ENCODE measurements at regions not wholly inside any gene's neighbourhood (a gene's known extent, or its start where the extent isn't known, plus 50 kb on each side); places are given as distances from the start of the nearest gene placed in this dataset.
"Not testable (repeated sequence)": the region's sequence is repeated elsewhere in the genome, so short reads cannot be mapped to it uniquely, and the experiment has no call there.

GRCh38 chr10:7026818-7027217 is 384.0 kb downstream of the SFMBT2 start:
- DNase-seq: no peak

- no peak for DNase-seq
Observed at GRCh38 chr10:7025296-7025695, 385.5 kb downstream of the SFMBT2 start.

DNA sequence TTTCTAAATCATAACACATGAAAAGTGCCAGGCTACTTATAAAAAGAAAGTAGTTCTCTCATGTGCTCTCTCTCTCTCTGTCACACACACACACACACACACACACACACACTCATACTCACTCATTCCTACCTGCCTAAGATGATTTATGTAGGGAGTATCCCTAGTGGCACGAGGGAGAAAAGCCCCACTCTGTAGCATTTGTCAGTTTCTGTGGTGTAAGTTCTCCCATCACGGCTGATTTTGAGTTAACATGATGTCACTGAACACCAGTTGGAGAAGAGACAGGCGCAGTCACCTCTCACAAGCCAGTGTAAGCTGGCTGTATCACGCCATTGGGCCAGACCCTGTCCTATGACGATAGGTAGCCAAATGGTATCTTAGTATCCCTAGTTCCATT is 395.4 kb downstream of the SFMBT2 start:
- no peak for DNase-seq

- no peak for DNase-seq
Observed at GRCh38 chr10:7014721-7015120, 396.1 kb downstream of the SFMBT2 start.

DNA sequence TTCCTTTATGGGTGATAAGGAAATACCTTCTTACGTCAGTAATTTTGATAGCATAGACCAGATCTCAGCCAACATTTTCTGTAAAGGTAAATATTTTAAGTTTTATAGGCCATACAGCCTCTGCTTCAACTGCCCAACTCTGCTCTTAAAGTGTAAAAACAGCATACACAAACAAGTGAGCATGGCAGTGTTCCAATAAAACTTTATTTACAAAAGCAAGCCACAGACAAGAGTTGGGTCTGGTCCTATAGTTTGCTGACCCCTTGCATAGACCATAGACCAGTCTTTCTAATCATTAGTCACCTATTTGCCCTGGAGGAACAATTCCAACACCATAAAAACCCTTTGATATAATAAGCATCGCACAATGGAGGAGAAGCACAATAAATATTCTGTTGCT is 398.8 kb downstream of the SFMBT2 start:
- no peak for DNase-seq

DNA sequence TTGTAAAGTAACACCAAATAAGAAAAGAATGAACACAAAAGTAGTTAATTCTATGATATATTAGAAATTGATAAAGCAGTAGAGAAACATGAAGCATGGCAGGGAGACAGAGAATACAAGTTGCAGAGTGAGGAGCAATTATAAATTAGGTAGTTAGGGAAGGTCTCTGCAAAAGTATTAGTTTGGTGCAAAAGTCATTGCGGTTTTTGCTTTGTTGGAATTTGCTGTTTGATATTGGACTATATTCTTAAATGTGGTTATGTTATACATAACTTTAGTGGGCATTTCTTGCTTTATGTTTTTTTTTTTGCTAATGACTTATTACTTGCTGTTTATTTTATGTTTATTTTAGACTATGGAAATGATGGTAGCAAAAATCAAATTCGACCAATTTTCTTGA is 402.2 kb downstream of the SFMBT2 start:
- no peak for DNase-seq

DNA sequence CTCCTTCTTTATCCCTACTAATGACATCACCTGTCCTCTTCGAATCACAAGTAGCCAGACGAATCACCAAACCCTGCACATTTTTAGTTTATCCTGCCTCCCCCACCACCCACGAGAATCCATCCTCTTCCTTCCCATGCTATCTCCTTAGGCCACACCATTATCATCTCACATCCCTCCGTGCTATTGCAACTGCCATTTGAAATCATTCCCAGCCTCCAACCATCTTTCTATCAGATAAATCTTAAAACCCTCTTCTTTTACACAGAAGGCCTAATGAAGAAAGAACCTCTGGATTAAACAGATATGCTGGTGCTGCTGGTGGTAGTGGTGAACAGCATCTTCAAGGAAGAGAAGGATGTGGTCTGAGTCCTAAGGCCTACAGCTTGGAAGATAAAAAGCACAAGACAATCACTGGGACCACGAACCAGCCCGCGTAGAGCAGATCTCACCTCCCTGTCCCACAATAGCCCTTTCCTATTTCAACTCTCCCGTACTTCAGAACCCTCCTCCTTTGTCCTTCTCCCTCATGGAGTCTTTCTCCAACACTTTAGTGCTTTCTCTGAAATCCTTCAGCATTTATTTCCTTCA is 403.1 kb downstream of the SFMBT2 start:
- no peak for DNase-seq

DNA sequence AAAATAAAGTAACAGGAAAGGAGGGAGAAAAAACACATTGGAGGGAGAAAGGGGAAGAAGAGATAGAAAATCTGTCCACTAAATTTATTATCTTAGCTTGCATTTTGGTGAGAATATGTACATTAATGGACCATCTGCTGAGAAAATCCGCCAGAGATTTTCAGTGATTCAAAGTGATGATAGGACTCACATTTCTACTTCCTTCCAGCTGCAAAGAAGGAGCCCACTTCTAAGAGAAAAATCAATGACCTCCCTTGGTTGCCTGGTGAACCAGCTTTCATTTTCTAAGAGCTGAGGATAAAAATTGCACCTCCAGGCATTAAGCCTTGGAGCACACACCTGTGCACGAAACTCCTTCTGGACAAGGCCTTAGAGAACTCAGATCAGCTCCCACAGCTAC is 404.3 kb downstream of the SFMBT2 start:
- no peak for DNase-seq

DNA sequence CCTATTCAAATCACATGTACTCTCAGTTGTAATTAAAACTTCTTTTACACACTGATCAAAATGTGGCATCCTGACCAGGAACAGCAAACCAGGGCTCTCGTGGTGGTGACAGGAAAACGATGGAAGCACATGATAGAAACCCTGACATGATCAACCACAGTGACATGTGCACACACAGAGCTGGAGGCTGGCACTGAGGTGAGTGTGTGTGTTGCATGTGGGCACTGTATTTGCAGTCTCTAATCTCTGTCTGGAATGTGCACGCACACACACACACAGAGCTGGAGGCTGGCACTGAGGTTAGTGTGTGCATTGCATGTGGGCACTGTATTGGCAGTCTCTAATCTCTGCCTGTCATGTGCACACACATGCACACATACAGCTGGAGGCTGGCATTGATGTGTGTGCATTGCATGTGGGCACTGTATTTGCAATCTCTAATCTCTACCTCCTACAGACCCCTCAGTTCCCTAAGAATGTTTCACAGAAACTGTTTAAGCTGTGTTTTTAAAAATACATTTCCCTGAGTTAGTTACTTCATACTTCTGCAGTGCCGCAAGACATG is 406.9 kb downstream of the SFMBT2 start:
- no peak for DNase-seq

DNA sequence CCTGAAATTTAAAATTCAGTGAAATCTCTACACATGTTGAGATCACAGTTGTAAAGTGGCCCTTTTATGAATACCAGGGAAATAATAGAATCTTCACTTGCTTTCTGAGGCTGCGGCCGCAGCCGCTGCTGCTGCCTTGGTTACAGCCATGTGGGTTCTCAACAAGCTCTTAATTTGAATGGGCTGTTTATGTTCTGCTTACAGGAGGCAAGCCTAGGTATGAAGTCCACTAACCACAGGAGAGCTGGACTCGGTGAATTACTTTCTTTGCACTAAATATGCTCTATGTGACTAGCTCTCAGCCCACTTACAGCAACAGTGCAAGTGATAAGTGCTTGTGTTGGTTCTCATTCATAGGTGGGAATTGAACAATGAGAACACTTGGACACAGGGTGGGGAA is 410.8 kb downstream of the SFMBT2 start:
- DNase-seq: no peak

GRCh38 chr10:6999232-6999925 is 411.5 kb downstream of the SFMBT2 start:
- DNase-seq: no peak

- DNase-seq: no peak
Observed at GRCh38 chr10:6997509-6997908, 413.3 kb downstream of the SFMBT2 start.

DNA sequence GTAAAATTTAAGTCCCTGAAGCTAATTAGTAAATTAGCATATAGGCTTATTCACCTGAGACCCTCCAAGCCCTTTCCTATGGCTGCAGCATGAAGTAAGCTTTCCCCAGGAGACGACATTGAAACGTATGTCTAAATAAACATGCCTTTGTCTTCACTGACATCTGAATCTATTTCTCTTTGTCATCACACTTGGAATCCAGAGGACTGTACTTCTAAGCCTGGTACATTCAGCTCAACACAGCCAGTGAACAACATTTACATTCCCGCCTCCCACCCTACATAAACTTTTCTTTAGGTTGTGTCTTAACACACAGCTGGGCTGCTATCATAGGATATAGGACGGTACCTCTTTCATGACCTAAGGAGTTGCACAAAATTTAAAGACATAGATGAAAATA is 414.4 kb downstream of the SFMBT2 start:
- DNase-seq: no peak

DNA sequence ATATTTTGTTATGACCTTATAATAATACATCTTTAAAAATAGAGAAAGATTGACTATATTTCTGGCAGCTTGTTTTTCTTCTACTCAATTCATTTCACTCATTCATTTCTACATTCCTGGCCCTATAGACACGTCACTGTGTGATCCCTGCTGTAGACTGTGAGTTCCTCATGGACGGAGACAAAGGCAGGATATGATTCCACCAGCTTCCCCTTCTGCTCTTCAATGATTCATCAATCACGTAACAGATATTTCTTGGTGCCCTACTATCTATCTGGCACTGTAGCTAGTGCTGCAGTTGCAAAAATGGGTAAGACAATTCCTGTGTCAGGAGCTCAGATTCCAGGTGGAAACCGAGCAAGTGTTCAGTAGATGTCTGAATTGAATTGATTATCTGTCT is 415.0 kb downstream of the SFMBT2 start:
- peak; percentile 55 for DNase-seq

DNA sequence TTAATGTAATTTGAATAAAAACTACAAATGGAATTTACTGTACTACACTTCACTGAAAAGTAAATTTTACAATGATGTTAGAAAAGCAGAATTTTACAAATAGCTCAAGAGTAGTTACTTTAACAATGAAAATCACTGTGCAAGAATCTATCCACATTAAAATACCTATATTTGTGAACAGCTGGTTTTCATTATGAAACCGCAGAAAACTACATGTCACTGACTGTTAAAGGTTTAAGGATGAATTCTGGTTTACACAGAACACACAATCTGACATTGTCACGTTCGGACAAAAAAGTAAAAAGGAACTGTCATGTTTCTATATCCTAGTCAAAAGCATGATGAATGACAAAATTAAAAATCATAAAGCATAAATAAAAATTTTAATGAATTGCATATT is 415.3 kb upstream of the PRKCQ start:
- DNase-seq: no peak

- peak; percentile 32 for DNase-seq
Observed at GRCh38 chr10:6990891-6991290, 410.8 kb upstream of the PRKCQ start.

- DNase-seq: peak; percentile 94
Observed at GRCh38 chr10:6988654-6989053, 408.6 kb upstream of the PRKCQ start.

- DNase-seq: peak; percentile 27
Observed at GRCh38 chr10:6987536-6987945, 407.5 kb upstream of the PRKCQ start.

- no peak for DNase-seq
Observed at GRCh38 chr10:6986927-6987326, 406.9 kb upstream of the PRKCQ start.

- DNase-seq: no peak
Observed at GRCh38 chr10:6985644-6986043, 405.6 kb upstream of the PRKCQ start.

- no peak for DNase-seq
Observed at GRCh38 chr10:6984971-6985370, 404.9 kb upstream of the PRKCQ start.

- DNase-seq: not testable (repeated sequence)
Observed at GRCh38 chr10:6984016-6984415, 403.9 kb upstream of the PRKCQ start.

DNA sequence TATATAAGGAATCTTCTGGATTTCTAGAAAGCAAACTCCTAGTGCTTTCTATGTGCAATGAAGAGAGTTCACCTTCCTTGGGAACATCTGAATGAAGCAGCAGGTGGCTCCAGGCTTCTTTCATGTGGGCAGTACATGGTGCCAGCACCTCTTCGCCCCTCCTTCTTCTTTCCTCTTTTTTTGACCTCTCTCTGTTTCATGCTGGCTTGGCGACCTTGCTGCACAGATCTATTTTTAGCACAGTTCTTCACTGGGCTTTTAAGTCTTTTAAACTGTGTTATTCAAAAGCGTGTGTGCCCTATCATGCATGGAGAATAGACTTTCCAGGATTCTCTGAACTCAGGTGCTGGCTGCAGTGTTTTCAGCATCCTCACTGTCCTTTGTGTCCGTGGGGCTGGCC is 400.3 kb upstream of the PRKCQ start:
- DNase-seq: peak; percentile 15

DNA sequence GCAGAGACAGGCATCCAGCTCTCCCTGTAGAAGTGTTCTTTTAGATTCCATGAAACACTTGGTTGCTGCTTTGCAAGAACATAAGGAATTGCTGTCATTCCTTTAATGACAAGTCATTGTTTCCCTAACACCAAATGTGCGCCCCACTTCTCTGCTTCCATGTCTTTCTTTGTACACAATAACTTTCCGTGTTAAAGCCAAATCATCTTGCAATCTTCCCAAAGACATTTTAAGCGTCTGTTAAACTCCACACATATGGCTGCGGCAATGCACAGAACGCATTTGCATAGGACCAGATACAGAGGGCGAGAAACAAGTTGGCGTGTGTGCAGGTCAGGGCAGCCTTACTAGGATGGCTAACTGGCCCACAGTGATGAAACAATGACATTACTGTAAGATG is 399.3 kb upstream of the PRKCQ start:
- no peak for DNase-seq

DNA sequence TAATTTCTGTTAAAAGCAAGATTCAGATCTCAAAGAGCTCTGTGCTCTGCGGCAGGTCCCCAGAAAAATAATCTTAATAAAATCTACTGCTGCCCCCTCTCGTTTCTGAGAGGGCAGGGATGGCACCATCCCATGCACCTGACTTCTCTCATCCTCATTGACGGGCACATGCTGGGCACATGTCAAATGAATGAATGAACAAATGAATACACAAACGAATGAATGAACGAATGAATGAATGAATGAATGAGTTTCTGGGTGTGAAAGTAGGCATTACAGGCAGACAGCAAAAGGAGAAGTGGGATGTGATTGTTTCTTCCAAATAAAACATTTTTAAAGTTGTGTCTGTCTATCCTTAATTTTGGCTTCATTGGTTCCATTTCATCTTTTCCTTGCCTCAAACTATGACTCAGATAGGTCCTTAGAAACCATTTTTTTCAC is 398.1 kb upstream of the PRKCQ start:
- DNase-seq: no peak

Data from MV-4-11 (cell line).